Vagina (tissue), 2 donors: ENCODE measurements at regions not wholly inside any gene's neighbourhood (a gene's known extent, or its start where the extent isn't known, plus 50 kb on each side); places are given as distances from the start of the nearest gene placed in this dataset.
"Not testable (repeated sequence)": the region's sequence is repeated elsewhere in the genome, so short reads cannot be mapped to it uniquely, and the experiment has no call there.

Experiments
- DNase-seq, 2 donors: peaks; one replicate each; pipeline ENCODE4 v3.0.0-alpha.2; 2017; ENCODE audit errors: extremely low spot score in 2 of 2
- H3K27ac ChIP-seq: fragments of 200-600 bp; sonication (generic); one replicate; pipeline ENCODE4 v1.5.1; 2019
- H3K27me3 ChIP-seq: fragments of 200-600 bp; sonication (generic); one replicate; pipeline ENCODE4 v1.5.1; 2019
- H3K36me3 ChIP-seq, 2 donors: fragments of 200-600 bp; sonication (generic); one replicate each; pipeline ENCODE4 v1.5.1; 2017 to 2019
- H3K4me1 ChIP-seq: fragments of 200-600 bp; sonication (generic); one replicate; pipeline ENCODE4 v1.5.1; 2019
- H3K4me3 ChIP-seq, 2 donors: fragments of 200-600 bp; sonication (generic); 1 replicate in 1 of 2; 2 replicates in 1 of 2; pipeline ENCODE4 v1.5.1; 2016 to 2019
- H3K9me3 ChIP-seq: fragments of 200-600 bp; sonication (generic); one replicate; pipeline ENCODE4 v1.5.1; 2019
- CTCF ChIP-seq, 3 experiments: fragments of 450-650 bp in 2 of 3; fragments of 200-600 bp in 1 of 3; sonication (generic) in 1 of 3; IDR thresholded peaks; one replicate each; pipeline ENCODE4 v1.5.1; 2017 to 2019; ENCODE audit warnings: antibody characterized with exemption in 3 of 3, mild to moderate bottlenecking in 2 of 3, moderate library complexity in 2 of 3
- POLR2A ChIP-seq, 2 donors: fragments of 450-650 bp; IDR thresholded peaks; one replicate each; pipeline ENCODE4 v1.6.1; 2017; ENCODE audit warnings: antibody characterized with exemption in 2 of 2, mild to moderate bottlenecking in 2 of 2, moderate library complexity in 2 of 2
- POLR2AphosphoS5 ChIP-seq, 2 donors: sonication (generic); formaldehyde crosslinking; IDR thresholded peaks; one replicate each; pipeline ENCODE4 v1.9.0; 2017; ENCODE audit warnings: antibody characterized with exemption in 2 of 2, mild to moderate bottlenecking in 2 of 2, low read depth in 1 of 2; ENCODE audit not compliant: insufficient read depth in 1 of 2
- intact Hi-C: fragments of 100-400 bp; cut with DNase I; formaldehyde crosslinking; loops from one replicate; pipeline ENCODE4 v1.15.1; 2023

GRCh38 chr13:23050126-23050525, 130.7 kb upstream of the SGCG start:
- Histone ChIP-seq H3K4me1 (no peaks in the 10 kb centered on the region), H3K27ac (no peak overlapping the region), H3K36me3 (no peaks in the 10 kb centered on the region), H3K9me3 (no peaks in the 10 kb centered on the region), H3K27me3 (no peaks in the 10 kb centered on the region), H3K4me3 (no peak overlapping the region)
- intact Hi-C loops = no loop called here
- TF ChIP-seq CTCF (IDR thresholded peaks at IDR 0.05) (no peak), POLR2AphosphoS5 (IDR thresholded peaks at IDR 0.05; ENCODE audit: insufficient read depth in 1 of 2, low read depth in 1 of 2) (no peak), POLR2A (IDR thresholded peaks at IDR 0.05) (no peak)
- DNase-seq = no peak

GRCh38 chr13:23053711-23054110, 127.1 kb upstream of the SGCG start:
- H3K27me3 ChIP-seq, H3K4me3 ChIP-seq, H3K36me3 ChIP-seq, H3K27ac ChIP-seq, H3K9me3 ChIP-seq, DNase-seq, intact Hi-C loops, H3K4me1 ChIP-seq: not testable (repeated sequence)

- TF ChIP-seq POLR2A (IDR thresholded peaks at IDR 0.05) = no peak
- no peak for TF ChIP-seq CTCF (IDR thresholded peaks at IDR 0.05)
- TF ChIP-seq POLR2AphosphoS5 (IDR thresholded peaks at IDR 0.05; ENCODE audit: insufficient read depth in 1 of 2, low read depth in 1 of 2) = no peak
- intact Hi-C loops = no loop called here
- DNase-seq = no peak
- H3K27me3 ChIP-seq = no peaks in the 10 kb centered on the region
- H3K4me3 ChIP-seq = no peak overlapping the region
- H3K27ac ChIP-seq = no peak overlapping the region
- H3K4me1 ChIP-seq = no peaks in the 10 kb centered on the region
- no peaks in the 10 kb centered on the region for H3K36me3 ChIP-seq
- no peaks in the 10 kb centered on the region for H3K9me3 ChIP-seq
These were observed 121.6 kb upstream of the SGCG start for GRCh38 chr13:23059173-23059572.

- H3K36me3 ChIP-seq = no peaks in the 10 kb centered on the region
- no peaks in the 10 kb centered on the region for H3K4me1 ChIP-seq
- no peak overlapping the region for H3K4me3 ChIP-seq
- TF ChIP-seq POLR2AphosphoS5 (IDR thresholded peaks at IDR 0.05; ENCODE audit: insufficient read depth in 1 of 2, low read depth in 1 of 2) = no peak
- no peak overlapping the region for H3K27ac ChIP-seq
- no peaks in the 10 kb centered on the region for H3K9me3 ChIP-seq
- no peak for DNase-seq
- H3K27me3 ChIP-seq = no peaks in the 10 kb centered on the region
- intact Hi-C loops = no loop called here
These were observed 119.8 kb upstream of the SGCG start for GRCh38 chr13:23060959-23061358.

- Histone ChIP-seq H3K4me1 (no peaks in the 10 kb centered on the region), H3K4me3 (no peak overlapping the region), H3K9me3 (no peaks in the 10 kb centered on the region), H3K27me3 (no peaks in the 10 kb centered on the region), H3K36me3 (no peaks in the 10 kb centered on the region), H3K27ac (no peak overlapping the region)
- no peak for DNase-seq
- no peak for TF ChIP-seq POLR2A (IDR thresholded peaks at IDR 0.05)
- TF ChIP-seq CTCF (IDR thresholded peaks at IDR 0.05) = no peak
- TF ChIP-seq POLR2AphosphoS5 (IDR thresholded peaks at IDR 0.05; ENCODE audit: insufficient read depth in 1 of 2, low read depth in 1 of 2) = no peak
- intact Hi-C loops = no loop called here
These were observed 113.7 kb upstream of the SGCG start for GRCh38 chr13:23067129-23067528.

GRCh38 chr13:23069566-23069965, 111.2 kb upstream of the SGCG start:
- Histone ChIP-seq H3K4me3 (no peak overlapping the region), H3K27me3 (no peaks in the 10 kb centered on the region), H3K9me3 (no peaks in the 10 kb centered on the region), H3K4me1 (no peaks in the 10 kb centered on the region), H3K36me3 (no peaks in the 10 kb centered on the region), H3K27ac (no peak overlapping the region)
- TF ChIP-seq POLR2A (IDR thresholded peaks at IDR 0.05) (no peak), POLR2AphosphoS5 (IDR thresholded peaks at IDR 0.05; ENCODE audit: insufficient read depth in 1 of 2, low read depth in 1 of 2) (no peak), CTCF (IDR thresholded peaks at IDR 0.05) (no peak)
- intact Hi-C loops = no loop called here
- no peak for DNase-seq
